ENCODE measurements at regions not wholly inside any gene's neighbourhood (a gene's known extent, or its start where the extent isn't known, plus 50 kb on each side); places are given as distances from the start of the nearest gene placed in this dataset.

- TF ChIP-seq CTCF (IDR thresholded peaks at IDR 0.05), result no peak
- TF ChIP-seq POLR2A (IDR thresholded peaks at IDR 0.05), result no peak
Measured at GRCh38 chr18:73264562-73264921, 396.8 kb upstream of the NETO1 start.
